HEK293 (cell line): ENCODE measurements at regions not wholly inside any gene's neighbourhood (a gene's known extent, or its start where the extent isn't known, plus 50 kb on each side); places are given as distances from the start of the nearest gene placed in this dataset.

Experiments
- CTCF ChIP-seq: fragments of 450-650 bp; formaldehyde crosslinking; IDR thresholded peaks from 2 replicates; pipeline ENCODE4 v1.5.1; 2016; ENCODE audit warnings: missing biosample characterization, missing genetic modification characterization
- TSHZ1 ChIP-seq: fragments of 450-650 bp; formaldehyde crosslinking; IDR thresholded peaks from 2 replicates; pipeline ENCODE4 v1.5.1; 2016; ENCODE audit warnings: missing biosample characterization, missing genetic modification characterization, borderline replicate concordance
- ZNF138 ChIP-seq: fragments of 450-650 bp; formaldehyde crosslinking; IDR thresholded peaks from 2 replicates; pipeline ENCODE4 v1.5.1; 2016; ENCODE audit warnings: missing biosample characterization, missing genetic modification characterization, borderline replicate concordance
- ZNF513 ChIP-seq: fragments of 450-650 bp; IDR thresholded peaks from 2 replicates; pipeline ENCODE4 v1.5.1; 2018; ENCODE audit warnings: missing biosample characterization, missing genetic modification characterization
- ZNF639 ChIP-seq: fragments of 450-650 bp; formaldehyde crosslinking; IDR thresholded peaks from 2 replicates; pipeline ENCODE4 v1.5.1; 2016; ENCODE audit warnings: missing biosample characterization, missing genetic modification characterization
- ZNF792 ChIP-seq: fragments of 450-650 bp; formaldehyde crosslinking; IDR thresholded peaks from 2 replicates; pipeline ENCODE4 v1.5.1; 2016; ENCODE audit warnings: missing biosample characterization, missing genetic modification characterization

- no peak for TF ChIP-seq ZNF513 (tag by site-specific recombination)
- no peak for TF ChIP-seq CTCF
- no peak for TF ChIP-seq ZNF138
- TF ChIP-seq TSHZ1 (tag by site-specific recombination) = no peak
- no peak for TF ChIP-seq ZNF639 (tag by site-specific recombination)
- TF ChIP-seq ZNF792 (tag by site-specific recombination) = no peak
These were observed 111.7 kb upstream of the TNP1 start for GRCh38 chr2:216971593-216971992.
